NCI-H526 treated with DMSO at 0.1 percent for 48 hours (cell line): ENCODE measurements at regions not wholly inside any gene's neighbourhood (a gene's known extent, or its start where the extent isn't known, plus 50 kb on each side); places are given as distances from the start of the nearest gene placed in this dataset.
A peak's percentile ranks its signal among the peaks of the same experiment; 100 is the strongest.

Experiments
- DNase-seq: peaks from one replicate; lab custom pipeline; 2025; lab: John Stamatoyannopoulos, UW

DNA sequence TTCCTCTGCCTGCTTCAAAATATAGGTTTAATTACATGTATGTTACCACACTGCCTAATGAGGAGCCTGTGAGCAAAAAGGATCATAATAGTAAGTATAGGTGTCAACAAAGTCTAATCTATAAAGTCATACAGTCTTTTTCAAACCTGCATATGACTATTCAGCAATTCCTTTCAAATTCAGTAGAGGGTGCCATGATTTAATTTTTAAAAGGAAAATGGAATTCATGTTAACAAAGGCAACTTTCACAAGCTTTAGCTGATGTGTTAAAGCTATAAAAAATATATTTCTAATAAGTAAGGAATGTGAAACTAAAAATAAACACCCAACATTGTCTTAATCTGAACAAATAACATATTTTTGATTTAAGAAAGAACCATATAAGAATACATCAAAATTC is 52.1 kb downstream of the MPP7 start:
- peak; percentile 15 for DNase-seq

- no peak for DNase-seq
Observed at GRCh38 chr10:28250358-28250757, 52.5 kb downstream of the MPP7 start.

GRCh38 chr10:28249512-28249911 is 53.4 kb downstream of the MPP7 start:
- DNase-seq: no peak

DNA sequence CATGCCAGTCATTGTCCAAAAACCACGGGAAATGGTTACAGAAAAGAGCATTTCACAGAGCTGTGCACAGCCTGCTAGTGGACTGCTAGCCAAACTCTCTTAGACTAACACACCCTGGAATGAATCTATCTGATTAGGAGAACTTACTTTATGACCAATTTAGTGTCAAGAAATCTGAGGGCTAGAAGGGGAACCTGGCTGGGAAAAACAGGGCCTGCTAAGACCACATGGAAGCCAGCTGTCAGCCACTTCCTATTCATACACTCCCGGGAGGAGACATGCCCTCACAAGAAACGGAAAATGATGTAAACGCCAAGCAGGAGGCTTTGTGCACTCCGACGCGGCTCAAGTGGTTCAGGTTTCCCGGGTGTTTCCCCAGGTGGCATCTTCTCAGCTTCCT is 54.8 kb downstream of the MPP7 start:
- no peak for DNase-seq

DNA sequence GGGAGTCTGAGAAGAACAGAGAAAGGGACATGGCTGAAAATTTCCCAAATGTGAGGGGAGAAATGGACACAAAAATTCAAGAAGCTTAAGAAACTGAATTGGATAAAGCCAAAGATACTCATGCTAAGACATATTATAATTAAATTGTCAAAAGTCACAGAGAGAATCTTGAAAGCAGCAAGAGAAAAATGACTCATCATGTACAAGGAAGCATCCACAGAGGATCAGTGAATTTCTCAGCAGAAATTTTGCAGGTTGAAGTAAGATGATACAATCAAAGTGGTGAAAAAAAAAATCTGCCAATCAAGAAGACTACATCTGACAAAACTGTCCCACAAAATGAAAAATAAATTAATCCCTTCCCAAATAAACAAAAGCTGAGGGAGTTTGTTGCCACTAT is 56.8 kb downstream of the MPP7 start:
- no peak for DNase-seq

- DNase-seq: no peak
Observed at GRCh38 chr10:28243923-28244322, 58.9 kb downstream of the MPP7 start.

DNA sequence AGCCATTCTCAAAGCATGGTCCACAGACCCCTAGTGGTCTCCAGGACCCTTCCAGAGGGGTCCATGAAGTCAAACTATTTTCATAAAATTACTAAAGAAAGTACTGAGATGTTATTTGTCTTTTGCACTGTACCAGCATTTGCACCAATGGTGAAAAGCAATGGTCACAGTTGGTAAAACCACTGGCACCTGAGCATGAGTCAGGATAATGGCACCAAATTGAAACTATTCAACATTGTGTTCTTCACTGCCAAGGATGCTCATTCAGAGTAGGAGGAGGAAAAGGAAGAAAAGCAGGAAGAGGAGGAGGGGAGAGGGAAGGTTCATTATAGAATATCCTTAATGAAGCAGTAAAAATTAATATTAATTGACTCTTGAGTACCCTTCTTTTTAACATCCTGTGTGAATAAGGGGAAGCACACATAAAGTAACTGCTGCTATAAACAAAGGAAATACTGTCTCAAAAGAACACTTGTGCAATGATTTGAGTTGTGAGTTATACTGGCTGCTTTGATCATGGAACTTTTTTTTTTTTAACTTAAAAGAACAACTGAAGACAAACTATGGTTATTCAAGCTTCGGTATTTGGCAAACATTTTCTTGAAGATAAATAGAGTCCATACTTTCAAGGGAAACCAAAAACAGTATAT is 60.2 kb downstream of the MPP7 start:
- DNase-seq: no peak

DNA sequence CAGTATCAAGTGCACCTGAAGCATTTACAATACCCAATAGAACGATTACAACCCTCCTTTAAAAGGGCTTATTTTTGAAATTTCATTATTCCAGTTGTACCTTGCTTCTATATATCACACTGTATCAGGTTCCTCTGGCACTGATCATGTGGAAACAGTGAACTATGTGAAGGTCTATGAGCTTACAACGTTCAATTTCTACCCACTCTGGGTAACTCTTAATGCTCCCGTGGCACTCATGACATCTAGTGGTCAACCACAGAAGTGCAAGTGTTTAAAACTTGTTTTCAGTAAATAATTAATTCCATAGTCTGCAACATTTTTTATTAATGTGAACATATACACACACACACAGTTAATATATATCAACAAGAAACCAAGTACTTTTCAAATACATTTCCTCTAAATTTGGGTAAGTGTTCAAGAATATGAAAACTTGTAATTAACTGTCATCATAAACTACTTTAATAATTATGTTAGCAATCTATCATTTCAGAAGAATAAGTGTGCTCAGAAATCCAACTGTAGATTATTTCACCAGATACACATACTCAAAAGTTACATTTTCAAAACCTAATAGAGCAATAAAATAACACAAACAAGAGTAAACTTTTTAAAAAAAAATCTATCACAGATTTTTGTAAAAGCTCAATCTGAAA is 61.0 kb downstream of the MPP7 start:
- DNase-seq: peak; percentile 2

DNA sequence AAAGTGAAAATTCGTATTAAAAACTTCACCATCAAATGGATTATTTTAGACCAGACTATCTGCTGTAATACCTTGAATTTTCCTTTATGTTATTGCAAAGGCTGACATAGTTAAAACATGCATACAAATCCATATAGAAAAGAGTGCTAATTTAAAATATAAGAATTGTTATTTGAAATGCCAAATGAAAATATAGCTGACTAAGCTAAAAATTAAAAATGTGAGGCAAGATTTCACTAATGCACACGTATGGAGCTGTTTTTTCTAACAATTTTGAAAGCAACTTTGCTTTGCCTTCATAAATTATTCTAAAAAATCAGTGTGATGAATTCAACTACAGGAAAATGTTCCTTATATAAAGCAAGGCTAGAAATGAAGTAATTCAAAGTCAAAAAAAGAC is 62.5 kb downstream of the MPP7 start:
- DNase-seq: no peak

DNA sequence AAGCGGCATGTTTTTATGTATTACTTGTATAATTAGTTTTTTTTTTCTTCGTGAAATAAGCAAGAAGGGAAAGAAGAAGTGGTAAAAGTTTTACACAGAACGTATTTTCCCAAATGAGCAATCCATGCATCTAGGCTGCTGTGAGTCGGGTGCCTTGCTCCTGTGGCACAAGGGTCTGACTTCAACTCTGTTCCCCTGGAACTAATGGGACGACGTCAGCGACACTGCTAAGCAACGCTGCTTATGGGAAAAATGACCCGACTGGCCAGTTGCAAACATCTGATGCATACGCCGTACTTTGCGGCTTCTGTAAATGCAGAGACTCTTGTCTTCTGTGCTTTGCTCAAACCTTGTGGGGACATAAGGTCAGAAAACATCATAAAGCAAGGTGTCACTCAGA is 66.3 kb downstream of the MPP7 start:
- DNase-seq: no peak

- no peak for DNase-seq
Observed at GRCh38 chr10:28220811-28221210, 82.1 kb downstream of the MPP7 start.

- DNase-seq: no peak
Observed at GRCh38 chr10:28219251-28219650, 83.6 kb downstream of the MPP7 start.

DNA sequence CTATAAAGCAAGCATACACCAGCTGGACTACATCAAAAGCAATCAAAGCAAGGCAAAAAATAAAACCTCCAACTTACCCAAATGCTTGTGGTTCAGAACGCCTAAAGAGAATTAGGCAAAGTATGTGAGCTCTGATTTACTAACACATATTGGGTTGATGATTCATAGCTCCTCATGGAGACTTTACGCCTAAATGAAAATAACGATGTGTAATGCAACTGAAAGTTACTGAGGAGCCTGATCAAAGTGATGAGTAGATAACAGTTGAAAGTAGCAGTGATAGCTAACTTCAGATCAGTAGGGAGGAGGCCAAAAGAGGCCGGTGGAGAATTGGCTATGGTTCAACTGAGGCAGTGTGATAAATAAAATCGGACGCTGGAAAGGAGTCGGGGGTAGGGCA is 85.0 kb downstream of the MPP7 start:
- no peak for DNase-seq

DNA sequence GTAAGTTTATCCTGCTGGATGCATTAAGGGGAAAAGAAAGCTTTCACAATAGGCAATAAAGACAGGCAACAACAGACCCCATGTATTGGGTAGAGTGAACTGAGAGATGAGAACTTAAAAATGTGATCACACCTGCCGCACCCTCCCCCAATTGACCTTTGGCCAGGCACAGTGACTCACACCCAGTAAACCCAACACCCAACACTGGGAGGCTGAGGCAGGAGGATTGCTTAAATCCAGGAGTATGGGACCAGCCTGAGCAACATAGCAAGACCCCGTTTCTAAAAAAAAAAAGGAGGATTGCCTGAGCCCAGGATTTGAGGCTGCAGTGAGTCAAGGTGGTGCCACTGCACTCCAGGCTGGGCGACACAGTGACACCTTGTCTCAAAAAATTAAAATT is 86.9 kb downstream of the MPP7 start:
- no peak for DNase-seq

- DNase-seq: no peak
Observed at GRCh38 chr10:28214219-28214618, 88.6 kb downstream of the MPP7 start.

- DNase-seq: no peak
Observed at GRCh38 chr10:28211759-28212158, 91.1 kb downstream of the MPP7 start.

DNA sequence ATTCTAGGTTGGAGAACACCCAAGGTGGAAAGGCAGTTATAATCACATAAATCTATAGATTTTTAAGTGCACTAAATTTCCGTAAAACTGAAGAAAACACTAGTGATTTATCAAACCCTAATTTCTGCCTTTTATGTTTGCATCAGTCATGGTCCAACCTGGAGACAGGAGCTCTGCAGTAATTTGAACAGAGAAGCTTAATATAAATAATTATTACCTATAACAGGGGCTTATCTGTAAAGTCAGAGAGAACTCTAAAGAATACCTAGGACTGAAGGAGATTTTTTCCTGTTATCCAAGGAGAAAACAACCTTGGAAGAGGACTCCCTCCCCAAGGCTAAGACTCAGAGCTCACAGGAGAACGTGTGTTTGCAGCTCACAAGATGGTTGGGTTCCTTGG is 95.1 kb downstream of the MPP7 start:
- DNase-seq: no peak

DNA sequence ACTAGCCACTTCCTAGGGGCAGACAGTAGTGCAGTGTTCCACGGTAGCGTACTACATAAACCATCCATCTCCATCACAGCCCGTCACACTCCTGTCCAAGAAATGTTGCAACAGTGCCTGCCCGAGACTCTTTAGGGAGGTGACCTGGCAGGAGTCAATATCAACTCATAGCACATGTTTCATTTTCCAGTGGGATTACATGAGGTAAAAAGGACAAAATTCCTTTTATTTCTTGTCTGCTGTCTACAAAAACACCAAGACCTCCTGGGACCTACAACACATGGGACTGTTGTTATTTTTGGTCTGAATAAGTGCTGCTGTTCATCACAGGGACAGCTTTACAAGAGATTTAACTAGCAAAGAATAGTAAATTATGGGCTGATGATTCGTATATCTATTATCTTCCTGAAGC is 99.9 kb downstream of the MPP7 start:
- DNase-seq: no peak

DNA sequence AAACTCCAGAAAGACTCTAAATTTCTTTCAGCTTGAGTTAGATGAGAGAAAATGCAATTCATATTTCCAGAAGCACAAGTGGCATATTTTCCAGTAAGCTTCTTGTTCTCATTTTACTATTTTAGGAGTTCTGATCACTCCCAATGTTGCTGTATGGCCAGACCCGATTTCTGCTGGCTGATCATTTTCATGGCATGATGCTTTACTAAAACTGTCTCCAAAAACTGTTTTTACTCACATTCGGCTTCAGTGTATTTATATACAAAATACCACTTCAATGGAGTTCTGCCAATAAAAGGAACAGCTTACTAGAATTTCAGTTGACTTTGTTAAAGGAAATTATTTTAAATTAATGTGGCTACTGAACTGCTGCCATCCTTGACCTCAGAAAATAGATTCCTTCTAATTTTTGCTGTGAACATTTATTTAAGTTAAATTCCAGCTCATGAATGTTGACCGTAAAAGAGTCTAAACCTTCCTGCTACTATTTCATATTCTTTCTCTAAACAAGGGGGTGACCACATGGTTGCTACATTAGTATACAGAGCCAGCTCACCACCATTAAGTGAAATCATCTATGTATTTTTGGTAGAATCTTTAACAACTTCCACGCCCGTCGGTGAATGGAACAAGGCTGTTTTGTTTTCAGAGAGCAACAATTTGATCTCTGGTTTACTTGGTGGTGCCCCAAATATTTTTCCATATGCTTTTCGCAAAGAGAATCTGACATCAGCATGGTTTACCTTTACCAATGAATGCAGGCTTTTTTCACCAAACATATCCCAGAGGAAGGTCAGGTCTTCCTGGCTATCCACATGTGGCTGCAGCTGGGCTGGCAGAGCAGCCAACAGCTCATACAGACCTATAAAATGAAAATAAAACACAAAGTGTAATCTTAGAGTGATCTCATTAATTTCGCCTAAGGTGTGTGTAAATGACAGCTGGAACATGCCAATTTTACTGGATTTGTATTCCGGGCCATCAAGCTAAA is 101.2 kb downstream of the MPP7 start:
- DNase-seq: no peak

GRCh38 chr10:28200775-28201174 is 102.1 kb downstream of the MPP7 start:
- no peak for DNase-seq

GRCh38 chr10:28199941-28200340 is 102.9 kb downstream of the MPP7 start:
- DNase-seq: no peak

- DNase-seq: no peak
Observed at GRCh38 chr10:28190196-28190595, 112.7 kb downstream of the MPP7 start.

DNA sequence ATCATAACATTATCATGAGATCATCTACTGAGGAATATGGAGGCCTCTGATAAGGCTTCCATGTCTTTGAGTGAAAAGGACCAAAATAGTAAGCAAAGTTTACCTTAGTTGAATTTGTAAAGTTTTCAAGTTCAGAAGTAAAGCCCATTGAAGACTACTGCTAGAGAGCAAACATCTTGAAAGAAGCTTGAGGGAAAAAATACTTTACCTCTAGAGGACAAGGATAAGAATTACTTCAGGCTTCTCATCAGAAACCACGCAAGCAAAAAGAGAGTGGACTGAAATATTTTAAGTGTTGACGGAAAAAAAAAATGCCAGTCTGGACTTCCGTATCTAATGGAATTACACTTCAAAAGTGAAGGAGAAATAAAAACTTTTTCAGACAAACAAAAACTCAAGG is 114.3 kb downstream of the MPP7 start:
- DNase-seq: no peak
